SK-N-SH treated with all-trans-retinoic acid at 6 μM for 48 hours (cell line): ENCODE measurements at regions not wholly inside any gene's neighbourhood (a gene's known extent, or its start where the extent isn't known, plus 50 kb on each side); places are given as distances from the start of the nearest gene placed in this dataset.

Experiments
- ATAC-seq: fragments of 200-7000 bp; cut with Tn5 transposase; 3 replicates; pipeline ENCODE4 v1.9.1; 2020; ENCODE audit warnings: mild to moderate bottlenecking, moderate library complexity
- ARNTL ChIP-seq: fragments of 450-650 bp; formaldehyde crosslinking; IDR thresholded peaks from 2 replicates; pipeline ENCODE4 v1.5.0; 2020; ENCODE audit warnings: low read depth, mild to moderate bottlenecking, moderate library complexity, borderline replicate concordance
- BACH2 ChIP-seq: fragments of 250-450 bp; sonication (Bioruptor Pico); IDR thresholded peaks from 2 replicates; pipeline ENCODE4 v1.9.0; 2021; ENCODE audit warnings: mild to moderate bottlenecking, borderline replicate concordance
- CSDC2 ChIP-seq: fragments of 250-450 bp; sonication (Bioruptor Pico); IDR thresholded peaks from 2 replicates; pipeline ENCODE4 v1.5.0; 2020; ENCODE audit warnings: mild to moderate bottlenecking, moderate library complexity
- CSRNP3 ChIP-seq: fragments of 250-450 bp; sonication (Bioruptor Pico); IDR thresholded peaks from 2 replicates; pipeline ENCODE4 v1.5.1; 2021; ENCODE audit warnings: mild to moderate bottlenecking, moderate library complexity
- ESRRG ChIP-seq: fragments of 250-450 bp; sonication (Bioruptor Pico); IDR thresholded peaks from 2 replicates; pipeline ENCODE4 v1.6.1; 2021; ENCODE audit warnings: mild to moderate bottlenecking
- GLIS3 ChIP-seq: fragments of 250-450 bp; sonication (Bioruptor Pico); IDR thresholded peaks from 2 replicates; pipeline ENCODE4 v1.5.0; 2020; ENCODE audit warnings: mild to moderate bottlenecking, moderate library complexity
- ISL1 ChIP-seq: fragments of 250-450 bp; sonication (Bioruptor Pico); IDR thresholded peaks from 2 replicates; pipeline ENCODE4 v2.1.2; 2022; ENCODE audit warnings: mild to moderate bottlenecking, moderate library complexity
- OSR1 ChIP-seq: fragments of 250-450 bp; sonication (Bioruptor Pico); IDR thresholded peaks from 2 replicates; pipeline ENCODE4 v1.8.0; 2022; ENCODE audit warnings: moderate library complexity, mild to moderate bottlenecking, inconsistent platforms
- PATZ1 ChIP-seq: fragments of 250-450 bp; sonication (Bioruptor Pico); IDR thresholded peaks from 2 replicates; pipeline ENCODE4 v1.8.0; 2020; ENCODE audit warnings: mild to moderate bottlenecking, moderate library complexity, borderline replicate concordance
- PPARA ChIP-seq: fragments of 250-450 bp; sonication (Bioruptor Pico); IDR thresholded peaks from 2 replicates; pipeline ENCODE4 v1.5.0; 2020; ENCODE audit warnings: mild to moderate bottlenecking, borderline replicate concordance
- RARB ChIP-seq: fragments of 250-450 bp; sonication (Bioruptor Pico); IDR thresholded peaks from 2 replicates; pipeline ENCODE4 v1.8.0; 2021; ENCODE audit warnings: mild to moderate bottlenecking, moderate library complexity
- SNAI2 ChIP-seq: fragments of 250-450 bp; sonication (Bioruptor Pico); IDR thresholded peaks from 2 replicates; pipeline ENCODE4 v1.5.0; 2020; ENCODE audit warnings: mild to moderate bottlenecking, moderate library complexity
- TCF4 ChIP-seq: fragments of 250-450 bp; sonication (Bioruptor Pico); IDR thresholded peaks from 2 replicates; pipeline ENCODE4 v1.8.0; 2021; ENCODE audit warnings: mild to moderate bottlenecking, moderate library complexity, borderline replicate concordance
- TOX ChIP-seq: fragments of 250-450 bp; sonication (Bioruptor Pico); IDR thresholded peaks from 2 replicates; pipeline ENCODE4 v1.8.0; 2021; ENCODE audit warnings: mild to moderate bottlenecking, moderate library complexity, borderline replicate concordance
- ZC3H10 ChIP-seq: fragments of 250-450 bp; sonication (Bioruptor Pico); IDR thresholded peaks from 2 replicates; pipeline ENCODE4 v1.5.1; 2021; ENCODE audit warnings: mild to moderate bottlenecking, moderate library complexity
- ZFP3 ChIP-seq: fragments of 250-450 bp; sonication (Bioruptor Pico); IDR thresholded peaks from 2 replicates; pipeline ENCODE4 v1.5.0; 2020; ENCODE audit warnings: mild to moderate bottlenecking, moderate library complexity
- ZNF70 ChIP-seq: fragments of 450-650 bp; formaldehyde crosslinking; IDR thresholded peaks from 2 replicates; pipeline ENCODE4 v1.5.0; 2020; ENCODE audit warnings: mild to moderate bottlenecking, moderate library complexity
- ZNF8 ChIP-seq: fragments of 450-650 bp; formaldehyde crosslinking; IDR thresholded peaks from 2 replicates; pipeline ENCODE4 v1.5.0; 2020; ENCODE audit warnings: mild to moderate bottlenecking, moderate library complexity
- TF ChIP-seq, protein P1 (sequence below): fragments of 250-450 bp; sonication (Bioruptor Pico); IDR thresholded peaks from 2 replicates; pipeline ENCODE4 v1.5.0; 2020; ENCODE audit warnings: mild to moderate bottlenecking, moderate library complexity
- TF ChIP-seq, protein P2 (sequence below): fragments of 250-450 bp; sonication (Bioruptor Pico); IDR thresholded peaks from 2 replicates; pipeline ENCODE4 v1.8.0; 2021; ENCODE audit warnings: low read depth, mild to moderate bottlenecking, moderate library complexity, borderline replicate concordance
- TF ChIP-seq, protein P3 (sequence below): fragments of 250-450 bp; sonication (Bioruptor Pico); IDR thresholded peaks from 2 replicates; pipeline ENCODE4 v1.5.1; 2020; ENCODE audit warnings: low read depth, mild to moderate bottlenecking, moderate library complexity

- no peak for ATAC-seq
- TF ChIP-seq ESRRG (CRISPR knock-in tag) (no peak), TOX (CRISPR knock-in tag) (no peak), ZNF70 (no peak), GLIS3 (CRISPR knock-in tag) (no peak), ZFP3 (no peak), ZNF8 (CRISPR knock-in tag) (no peak), RARB (CRISPR knock-in tag) (no peak), PPARA (CRISPR knock-in tag) (no peak), SNAI2 (CRISPR knock-in tag) (no peak), BACH2 (CRISPR knock-in tag) (no peak), CSDC2 (CRISPR knock-in tag) (no peak), ZC3H10 (no peak), OSR1 (no peak), ARNTL (no peak), CSRNP3 (no peak), ISL1 (CRISPR knock-in tag) (no peak)
- TF ChIP-seq, protein P1, sequence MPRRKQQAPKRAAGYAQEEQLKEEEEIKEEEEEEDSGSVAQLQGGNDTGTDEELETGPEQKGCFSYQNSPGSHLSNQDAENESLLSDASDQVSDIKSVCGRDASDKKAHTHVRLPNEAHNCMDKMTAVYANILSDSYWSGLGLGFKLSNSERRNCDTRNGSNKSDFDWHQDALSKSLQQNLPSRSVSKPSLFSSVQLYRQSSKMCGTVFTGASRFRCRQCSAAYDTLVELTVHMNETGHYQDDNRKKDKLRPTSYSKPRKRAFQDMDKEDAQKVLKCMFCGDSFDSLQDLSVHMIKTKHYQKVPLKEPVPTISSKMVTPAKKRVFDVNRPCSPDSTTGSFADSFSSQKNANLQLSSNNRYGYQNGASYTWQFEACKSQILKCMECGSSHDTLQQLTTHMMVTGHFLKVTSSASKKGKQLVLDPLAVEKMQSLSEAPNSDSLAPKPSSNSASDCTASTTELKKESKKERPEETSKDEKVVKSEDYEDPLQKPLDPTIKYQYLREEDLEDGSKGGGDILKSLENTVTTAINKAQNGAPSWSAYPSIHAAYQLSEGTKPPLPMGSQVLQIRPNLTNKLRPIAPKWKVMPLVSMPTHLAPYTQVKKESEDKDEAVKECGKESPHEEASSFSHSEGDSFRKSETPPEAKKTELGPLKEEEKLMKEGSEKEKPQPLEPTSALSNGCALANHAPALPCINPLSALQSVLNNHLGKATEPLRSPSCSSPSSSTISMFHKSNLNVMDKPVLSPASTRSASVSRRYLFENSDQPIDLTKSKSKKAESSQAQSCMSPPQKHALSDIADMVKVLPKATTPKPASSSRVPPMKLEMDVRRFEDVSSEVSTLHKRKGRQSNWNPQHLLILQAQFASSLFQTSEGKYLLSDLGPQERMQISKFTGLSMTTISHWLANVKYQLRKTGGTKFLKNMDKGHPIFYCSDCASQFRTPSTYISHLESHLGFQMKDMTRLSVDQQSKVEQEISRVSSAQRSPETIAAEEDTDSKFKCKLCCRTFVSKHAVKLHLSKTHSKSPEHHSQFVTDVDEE (CRISPR knock-in tag), result no peak
- TF ChIP-seq, protein P2, sequence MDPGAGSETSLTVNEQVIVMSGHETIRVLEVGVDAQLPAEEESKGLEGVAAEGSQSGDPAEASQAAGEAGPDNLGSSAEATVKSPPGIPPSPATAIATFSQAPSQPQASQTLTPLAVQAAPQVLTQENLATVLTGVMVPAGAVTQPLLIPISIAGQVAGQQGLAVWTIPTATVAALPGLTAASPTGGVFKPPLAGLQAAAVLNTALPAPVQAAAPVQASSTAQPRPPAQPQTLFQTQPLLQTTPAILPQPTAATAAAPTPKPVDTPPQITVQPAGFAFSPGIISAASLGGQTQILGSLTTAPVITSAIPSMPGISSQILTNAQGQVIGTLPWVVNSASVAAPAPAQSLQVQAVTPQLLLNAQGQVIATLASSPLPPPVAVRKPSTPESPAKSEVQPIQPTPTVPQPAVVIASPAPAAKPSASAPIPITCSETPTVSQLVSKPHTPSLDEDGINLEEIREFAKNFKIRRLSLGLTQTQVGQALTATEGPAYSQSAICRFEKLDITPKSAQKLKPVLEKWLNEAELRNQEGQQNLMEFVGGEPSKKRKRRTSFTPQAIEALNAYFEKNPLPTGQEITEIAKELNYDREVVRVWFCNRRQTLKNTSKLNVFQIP (CRISPR knock-in tag), result no peak
Observed at GRCh38 chr9:21553441-21553840, 71.3 kb upstream of the IFNE start.

GRCh38 chr9:21554813-21555212 is 72.7 kb upstream of the IFNE start:
- no peak for TF ChIP-seq RARB (CRISPR knock-in tag)
- no peak for TF ChIP-seq ESRRG (CRISPR knock-in tag)
- TF ChIP-seq ZNF70, result no peak
- no peak for TF ChIP-seq PATZ1
- TF ChIP-seq, protein P3, sequence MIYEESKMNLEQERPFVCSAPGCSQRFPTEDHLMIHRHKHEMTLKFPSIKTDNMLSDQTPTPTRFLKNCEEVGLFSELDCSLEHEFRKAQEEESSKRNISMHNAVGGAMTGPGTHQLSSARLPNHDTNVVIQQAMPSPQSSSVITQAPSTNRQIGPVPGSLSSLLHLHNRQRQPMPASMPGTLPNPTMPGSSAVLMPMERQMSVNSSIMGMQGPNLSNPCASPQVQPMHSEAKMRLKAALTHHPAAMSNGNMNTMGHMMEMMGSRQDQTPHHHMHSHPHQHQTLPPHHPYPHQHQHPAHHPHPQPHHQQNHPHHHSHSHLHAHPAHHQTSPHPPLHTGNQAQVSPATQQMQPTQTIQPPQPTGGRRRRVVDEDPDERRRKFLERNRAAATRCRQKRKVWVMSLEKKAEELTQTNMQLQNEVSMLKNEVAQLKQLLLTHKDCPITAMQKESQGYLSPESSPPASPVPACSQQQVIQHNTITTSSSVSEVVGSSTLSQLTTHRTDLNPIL, result no peak
- TF ChIP-seq ZC3H10, result no peak
- TF ChIP-seq PPARA (CRISPR knock-in tag), result no peak
- no peak for TF ChIP-seq CSRNP3
- no peak for TF ChIP-seq TOX (CRISPR knock-in tag)
- TF ChIP-seq, protein P1 (CRISPR knock-in tag), result no peak
- no peak for TF ChIP-seq BACH2 (CRISPR knock-in tag)
- TF ChIP-seq OSR1, result no peak
- TF ChIP-seq TCF4, result no peak
- TF ChIP-seq SNAI2 (CRISPR knock-in tag), result no peak
- TF ChIP-seq ZNF8 (CRISPR knock-in tag), result no peak
- TF ChIP-seq, protein P2 (CRISPR knock-in tag), result no peak
- TF ChIP-seq GLIS3 (CRISPR knock-in tag), result no peak
- TF ChIP-seq ARNTL, result no peak
- TF ChIP-seq CSDC2 (CRISPR knock-in tag), result no peak
- no peak for ATAC-seq
